ENCODE measurements at regions not wholly inside any gene's neighbourhood (a gene's known extent, or its start where the extent isn't known, plus 50 kb on each side); places are given as distances from the start of the nearest gene placed in this dataset.

- no peak for TF ChIP-seq CTCF (IDR thresholded peaks at IDR 0.05; ENCODE audit: insufficient read depth in 1 of 2, low read depth in 1 of 2, low read length in 1 of 2, severe bottlenecking in 1 of 2, unreplicated experiment in 1 of 2)
- H3K4me1 Mint-ChIP-seq (ENCODE audit: low read depth, unreplicated experiment), result no peaks in the 10 kb centered on the region
- DNase-seq, result no peak
- H3K9me3 ChIP-seq, result no peaks in the 10 kb centered on the region
- intact Hi-C loops (cut with micrococcal nuclease; ENCODE audit: unreplicated experiment), result no loop called here
- ChIA-PET CTCF (no interaction called here), POLR2A (no interaction called here)
- no peaks in the 10 kb centered on the region for H3K36me3 ChIP-seq (ENCODE audit: control insufficient read depth, insufficient read depth, low read length)
- H3K36me3 Mint-ChIP-seq (ENCODE audit: insufficient read depth, unreplicated experiment), result no peaks in the 10 kb centered on the region
- H3K4me3 Mint-ChIP-seq (ENCODE audit: unreplicated experiment), result no peak overlapping the region
- H3K9me3 Mint-ChIP-seq (ENCODE audit: unreplicated experiment), result peaks cover 16% of the 10 kb centered on the region
- H3K27ac Mint-ChIP-seq (ENCODE audit: unreplicated experiment), result no peak overlapping the region
- no peaks in the 10 kb centered on the region for H3K27me3 ChIP-seq (replicated peaks; ENCODE audit: control insufficient read depth, insufficient read depth, low read length)
- peaks cover 3% of the 10 kb centered on the region for H3K27me3 Mint-ChIP-seq (ENCODE audit: insufficient read depth, unreplicated experiment)
- no TSS peak for BruUV-seq (replicated peaks)
- no peak overlapping the region for H3K4me3 ChIP-seq (ENCODE audit: low read depth, low read length)
- no peaks in the 10 kb centered on the region for H3K4me1 ChIP-seq
Observed at GRCh38 chr1:5254975-5255374, 600.6 kb downstream of the AJAP1 start.

- Histone ChIP-seq H3K4me1 (no peaks in the 10 kb centered on the region), H3K27me3 (replicated peaks; ENCODE audit: control insufficient read depth, insufficient read depth, low read length) (no peaks in the 10 kb centered on the region), H3K36me3 (ENCODE audit: control insufficient read depth, insufficient read depth, low read length) (no peaks in the 10 kb centered on the region), H3K4me3 (ENCODE audit: low read depth, low read length) (no peak overlapping the region), H3K9me3 (no peaks in the 10 kb centered on the region)
- H3K27ac Mint-ChIP-seq (ENCODE audit: unreplicated experiment), result no peak overlapping the region
- H3K9me3 Mint-ChIP-seq (ENCODE audit: unreplicated experiment), result peaks cover 16% of the 10 kb centered on the region
- peaks cover 3% of the 10 kb centered on the region for H3K27me3 Mint-ChIP-seq (ENCODE audit: insufficient read depth, unreplicated experiment)
- H3K4me1 Mint-ChIP-seq (ENCODE audit: low read depth, unreplicated experiment), result no peaks in the 10 kb centered on the region
- no peak for TF ChIP-seq CTCF (IDR thresholded peaks at IDR 0.05; ENCODE audit: insufficient read depth in 1 of 2, low read depth in 1 of 2, low read length in 1 of 2, severe bottlenecking in 1 of 2, unreplicated experiment in 1 of 2)
- H3K36me3 Mint-ChIP-seq (ENCODE audit: insufficient read depth, unreplicated experiment), result no peaks in the 10 kb centered on the region
- BruUV-seq (replicated peaks), result no TSS peak
- CTCF ChIA-PET, result no interaction called here
- H3K4me3 Mint-ChIP-seq (ENCODE audit: unreplicated experiment), result no peak overlapping the region
- POLR2A ChIA-PET, result no interaction called here
- intact Hi-C loops (cut with micrococcal nuclease; ENCODE audit: unreplicated experiment), result no loop called here
- no peak for DNase-seq
Observed at GRCh38 chr1:5254131-5254725, 599.8 kb downstream of the AJAP1 start.

DNA sequence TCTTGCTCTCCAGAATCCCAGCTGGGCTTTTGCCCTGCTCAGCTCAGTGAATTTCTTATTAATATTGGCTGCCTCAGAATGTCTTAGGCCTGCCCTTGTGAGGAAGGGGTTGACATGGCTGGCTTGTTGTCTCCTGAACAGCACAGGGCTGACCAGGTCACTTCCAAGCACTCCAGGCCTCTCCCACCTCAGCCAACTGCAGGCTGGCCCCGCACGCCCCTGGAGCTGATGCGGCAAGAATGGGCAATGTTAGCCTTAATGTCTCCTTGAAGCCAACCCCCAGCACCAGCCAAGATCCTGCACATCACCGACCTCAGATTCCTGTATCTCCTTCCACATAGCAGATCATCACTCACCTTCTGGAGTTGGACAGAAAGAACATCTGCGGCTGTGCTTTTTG, 598.6 kb downstream of the AJAP1 start:
- TF ChIP-seq CTCF (IDR thresholded peaks at IDR 0.05; ENCODE audit: insufficient read depth in 1 of 2, low read depth in 1 of 2, low read length in 1 of 2, severe bottlenecking in 1 of 2, unreplicated experiment in 1 of 2), result no peak
- peaks cover 3% of the 10 kb centered on the region for H3K27me3 Mint-ChIP-seq (ENCODE audit: insufficient read depth, unreplicated experiment)
- no peak overlapping the region for H3K27ac Mint-ChIP-seq (ENCODE audit: unreplicated experiment)
- DNase-seq, result no peak
- H3K4me3 Mint-ChIP-seq (ENCODE audit: unreplicated experiment), result no peak overlapping the region
- ChIA-PET CTCF (no interaction called here), POLR2A (no interaction called here)
- H3K4me3 ChIP-seq (ENCODE audit: low read depth, low read length), result no peak overlapping the region
- BruUV-seq (replicated peaks), result no TSS peak
- no peaks in the 10 kb centered on the region for H3K4me1 ChIP-seq
- no peaks in the 10 kb centered on the region for H3K9me3 ChIP-seq
- no peaks in the 10 kb centered on the region for H3K4me1 Mint-ChIP-seq (ENCODE audit: low read depth, unreplicated experiment)
- no peaks in the 10 kb centered on the region for H3K27me3 ChIP-seq (replicated peaks; ENCODE audit: control insufficient read depth, insufficient read depth, low read length)
- intact Hi-C loops (cut with micrococcal nuclease; ENCODE audit: unreplicated experiment), result no loop called here
- no peaks in the 10 kb centered on the region for H3K36me3 Mint-ChIP-seq (ENCODE audit: insufficient read depth, unreplicated experiment)
- no peaks in the 10 kb centered on the region for H3K36me3 ChIP-seq (ENCODE audit: control insufficient read depth, insufficient read depth, low read length)
- peaks cover 10% of the 10 kb centered on the region for H3K9me3 Mint-ChIP-seq (ENCODE audit: unreplicated experiment)

Measured in Caco-2 (cell line).